Keratinocyte (primary cell): ENCODE measurements at regions not wholly inside any gene's neighbourhood (a gene's known extent, or its start where the extent isn't known, plus 50 kb on each side); places are given as distances from the start of the nearest gene placed in this dataset.

Experiments
- DNase-seq: peaks from one replicate; pipeline ENCODE4 v3.0.0-alpha.2; 2011; ENCODE audit warnings: low read depth, missing footprints, low spot score
- FAIRE-seq: peaks from 2 replicates; lab custom pipeline; 2011; peaks lifted over from hg19 to GRCh38; lab: Jason Lieb, UNC
- H2AFZ ChIP-seq: 2 replicates; pipeline ENCODE4 v1.6.0; 2012; ENCODE audit warnings: low read length, control low read depth, inconsistent platforms; ENCODE audit not compliant: control insufficient read depth
- H3K27ac ChIP-seq: 2 replicates; pipeline ENCODE4 v1.5.1; 2011; ENCODE audit warnings: low read length; ENCODE audit not compliant: control insufficient read depth, insufficient read depth
- H3K27me3 ChIP-seq: 3 replicates; pipeline ENCODE4 v1.6.0; 2011; ENCODE audit warnings: low read length; ENCODE audit not compliant: control insufficient read depth, insufficient read depth; ENCODE audit errors: extremely low read depth
- H3K36me3 ChIP-seq, 2 experiments: 2 replicates in 1 of 2; 3 replicates in 1 of 2; pipeline ENCODE4 v1.5.1; 2011; ENCODE audit warnings: low read length in 2 of 2, mild to moderate bottlenecking in 1 of 2; ENCODE audit not compliant: control insufficient read depth in 2 of 2, insufficient read depth in 2 of 2; ENCODE audit errors: extremely low read depth in 1 of 2
- H3K4me1 ChIP-seq: 3 replicates; pipeline ENCODE4 v1.5.1; 2011; ENCODE audit warnings: low read length; ENCODE audit not compliant: control insufficient read depth, insufficient read depth; ENCODE audit errors: extremely low read depth
- H3K4me2 ChIP-seq: 3 replicates; pipeline ENCODE4 v1.6.0; 2011; ENCODE audit warnings: low read depth, low read length; ENCODE audit not compliant: control insufficient read depth, insufficient read depth; ENCODE audit errors: extremely low read depth
- H3K4me3 ChIP-seq, 3 experiments: fragments of 200-600 bp in 1 of 3; sonication (generic) in 1 of 3; 2 replicates in 2 of 3; 3 replicates in 1 of 3; pipeline ENCODE4 v1.5.1; 2011 to 2016; ENCODE audit warnings: low read length in 3 of 3, mild to moderate bottlenecking in 3 of 3, control low read depth in 2 of 3, inconsistent platforms in 1 of 3, low read depth in 1 of 3, mixed read lengths in 1 of 3, mixed run types in 1 of 3, moderate library complexity in 1 of 3; ENCODE audit not compliant: control insufficient read depth in 2 of 3, insufficient read depth in 2 of 3; ENCODE audit errors: extremely low read depth in 1 of 3
- H3K79me2 ChIP-seq: 2 replicates; pipeline ENCODE4 v1.6.0; 2012; ENCODE audit warnings: low read length; ENCODE audit not compliant: control insufficient read depth, insufficient read depth
- H3K9ac ChIP-seq: 3 replicates; pipeline ENCODE4 v1.6.0; 2011; ENCODE audit warnings: low read length; ENCODE audit not compliant: control insufficient read depth, insufficient read depth; ENCODE audit errors: extremely low read depth
- H3K9me1 ChIP-seq: 3 replicates; pipeline ENCODE4 v1.6.0; 2011; ENCODE audit warnings: low read length; ENCODE audit not compliant: control insufficient read depth, insufficient read depth; ENCODE audit errors: extremely low read depth
- H3K9me3 ChIP-seq: 2 replicates; pipeline ENCODE4 v1.5.1; 2012; ENCODE audit warnings: low read depth, low read length; ENCODE audit not compliant: control insufficient read depth
- H4K20me1 ChIP-seq: 3 replicates; pipeline ENCODE4 v1.6.0; 2011; ENCODE audit warnings: low read length; ENCODE audit not compliant: control insufficient read depth, insufficient read depth; ENCODE audit errors: extremely low read depth
- CTCF ChIP-seq, 3 experiments: IDR thresholded peaks in 1 of 3; conservative IDR thresholded peaks in 1 of 3; optimal IDR thresholded peaks in 1 of 3; 2 replicates in 2 of 3; 3 replicates in 1 of 3; pipeline versions ENCODE3 to v1.5.1; 2011; ENCODE audit warnings: low read length in 3 of 3, mild to moderate bottlenecking in 3 of 3, moderate library complexity in 2 of 3, control low read depth in 1 of 3, inconsistent platforms in 1 of 3; ENCODE audit not compliant: insufficient read depth in 2 of 3; ENCODE audit errors: extremely low read depth in 1 of 3
- EZH2 ChIP-seq: IDR thresholded peaks from one replicate; pipeline ENCODE4 v1.6.1; 2012; ENCODE audit warnings: inconsistent platforms, mild to moderate bottlenecking, low read length, moderate library complexity
- dilution Hi-C: fragments of 300-500 bp; cut with MboI; formaldehyde crosslinking; loops from one replicate; pipeline ENCODE4 v1.7.0; 2020; ENCODE audit warnings: low sequenced_read_pairs; ENCODE audit not compliant: extremely low pct_ligation_motif_present

- H3K9ac ChIP-seq = no peak overlapping the region
- H3K27ac ChIP-seq = no peak overlapping the region
- H3K79me2 ChIP-seq = no peaks in the 10 kb centered on the region
- H3K4me3 ChIP-seq = no peak overlapping the region
- DNase-seq = no peak
- H3K36me3 ChIP-seq = no peaks in the 10 kb centered on the region
- no peak overlapping the region for H2AFZ ChIP-seq
- H3K4me2 ChIP-seq = no peak overlapping the region
- no peaks in the 10 kb centered on the region for H4K20me1 ChIP-seq
- peaks cover 7% of the 10 kb centered on the region for H3K4me1 ChIP-seq
- TF ChIP-seq EZH2 = no peak
- TF ChIP-seq CTCF (optimal IDR thresholded peaks at IDR 0.05 in 1 of 3, IDR thresholded peaks at IDR 0.05 in 1 of 3, conservative IDR thresholded peaks at IDR 0.05 in 1 of 3; ENCODE audit: extremely low read depth in 1 of 3, insufficient read depth in 2 of 3, low read length in 3 of 3) = no peak
- H3K9me1 ChIP-seq = no peaks in the 10 kb centered on the region
- H3K9me3 ChIP-seq = no peaks in the 10 kb centered on the region
- dilution Hi-C loops = no loop called here
- no peak for FAIRE-seq
- no peaks in the 10 kb centered on the region for H3K27me3 ChIP-seq
Observed at GRCh38 chr11:70604630-70605467, 206.5 kb downstream of the CTTN start.

GRCh38 chr11:70605468-70605815 is 207.1 kb downstream of the CTTN start:
- FAIRE-seq (no peak), DNase-seq (no peak)
- H3K9me1 ChIP-seq = no peaks in the 10 kb centered on the region
- H3K27ac ChIP-seq = no peak overlapping the region
- no peaks in the 10 kb centered on the region for H4K20me1 ChIP-seq
- peaks cover 7% of the 10 kb centered on the region for H3K4me1 ChIP-seq
- H3K4me2 ChIP-seq = no peak overlapping the region
- dilution Hi-C loops = no loop called here
- H3K79me2 ChIP-seq = no peaks in the 10 kb centered on the region
- no peak for TF ChIP-seq CTCF (optimal IDR thresholded peaks at IDR 0.05 in 1 of 3, IDR thresholded peaks at IDR 0.05 in 1 of 3, conservative IDR thresholded peaks at IDR 0.05 in 1 of 3; ENCODE audit: extremely low read depth in 1 of 3, insufficient read depth in 2 of 3, low read length in 3 of 3)
- no peak for TF ChIP-seq EZH2
- no peak overlapping the region for H3K4me3 ChIP-seq
- H3K36me3 ChIP-seq = no peaks in the 10 kb centered on the region
- no peaks in the 10 kb centered on the region for H3K27me3 ChIP-seq
- no peaks in the 10 kb centered on the region for H3K9me3 ChIP-seq
- no peak overlapping the region for H3K9ac ChIP-seq
- H2AFZ ChIP-seq = no peak overlapping the region
